H1 (cell line): ENCODE measurements at regions not wholly inside any gene's neighbourhood (a gene's known extent, or its start where the extent isn't known, plus 50 kb on each side); places are given as distances from the start of the nearest gene placed in this dataset.

ENCODE experiments used
- CTCF ChIP-seq, 3 experiments: IDR thresholded peaks; 1 replicate in 2 of 3; 2 replicates in 1 of 3; pipeline versions ENCODE4 v1.5.1 to v1.6.1; 2011; ENCODE audit warnings: low read length in 3 of 3, mild to moderate bottlenecking in 3 of 3, inconsistent platforms in 2 of 3, low read depth in 1 of 3, moderate library complexity in 1 of 3; ENCODE audit not compliant: insufficient read depth in 1 of 3; ENCODE audit errors: control extremely low read depth in 1 of 3
- TF ChIP-seq, protein P1 (sequence below): IDR thresholded peaks from 2 replicates; pipeline ENCODE4 v1.6.1; 2011; ENCODE audit warnings: low read depth, mild to moderate bottlenecking, low read length; ENCODE audit not compliant: insufficient read depth

DNA sequence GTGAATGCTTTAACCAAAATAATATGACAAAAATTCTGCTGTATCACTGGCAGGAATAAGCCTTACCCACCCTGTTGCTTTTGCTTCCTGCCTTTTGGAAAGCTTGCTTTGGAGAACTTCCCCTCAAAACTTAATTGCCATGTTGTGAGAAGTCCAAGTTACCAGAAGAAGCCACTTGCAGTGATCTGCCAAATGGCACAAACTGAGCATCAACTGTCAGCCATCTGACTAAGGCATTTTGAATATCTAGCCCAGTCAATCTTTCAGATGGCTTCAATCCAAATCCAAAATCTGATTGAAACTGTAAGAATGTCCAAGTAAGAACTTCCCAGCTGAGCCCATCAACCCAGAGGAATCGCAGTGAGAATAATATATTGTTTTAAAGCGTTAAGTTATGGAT lies 216.5 kb upstream of the ZC3H15 start (continued):
- TF ChIP-seq, protein P1, sequence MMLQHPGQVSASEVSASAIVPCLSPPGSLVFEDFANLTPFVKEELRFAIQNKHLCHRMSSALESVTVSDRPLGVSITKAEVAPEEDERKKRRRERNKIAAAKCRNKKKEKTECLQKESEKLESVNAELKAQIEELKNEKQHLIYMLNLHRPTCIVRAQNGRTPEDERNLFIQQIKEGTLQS: no peak
- TF ChIP-seq CTCF (IDR thresholded peaks at IDR 0.05; ENCODE audit: control extremely low read depth in 1 of 3, insufficient read depth in 1 of 3, low read depth in 1 of 3, low read length in 3 of 3): no peak
